OCI-M2 (cell line): ENCODE measurements at regions not wholly inside any gene's neighbourhood (a gene's known extent, or its start where the extent isn't known, plus 50 kb on each side); places are given as distances from the start of the nearest gene placed in this dataset.
"Not testable (repeated sequence)": the region's sequence is repeated elsewhere in the genome, so short reads cannot be mapped to it uniquely, and the experiment has no call there.

Experiments used
- DNase-seq: peaks from one replicate; lab custom pipeline; 2025; ENCODE audit not compliant: unreplicated experiment; lab: John Stamatoyannopoulos, UW

GRCh38 chr10:58068809-58069208 lies 198.9 kb downstream of the IPMK start:
- DNase-seq, result no peak

- DNase-seq, result no peak
These were observed 200.7 kb downstream of the IPMK start for GRCh38 chr10:58066979-58067378.

GRCh38 chr10:58066126-58066525 lies 201.6 kb downstream of the IPMK start:
- no peak for DNase-seq

- DNase-seq, result no peak
These were observed 202.2 kb downstream of the IPMK start for GRCh38 chr10:58065529-58065815.

GRCh38 chr10:58064714-58065528 lies 202.8 kb downstream of the IPMK start:
- DNase-seq, result no peak

GRCh38 chr10:58063861-58064480 lies 203.7 kb downstream of the IPMK start:
- no peak for DNase-seq

- not testable (repeated sequence) for DNase-seq
These were observed 209.0 kb downstream of the IPMK start for GRCh38 chr10:58058683-58059082.

- DNase-seq, result no peak
These were observed 212.8 kb downstream of the IPMK start for GRCh38 chr10:58054881-58055280.

- DNase-seq, result no peak
These were observed 214.9 kb downstream of the IPMK start for GRCh38 chr10:58052772-58053171.

GRCh38 chr10:58050575-58050974 lies 217.1 kb downstream of the IPMK start:
- no peak for DNase-seq

GRCh38 chr10:58048936-58049335 lies 218.8 kb downstream of the IPMK start:
- DNase-seq, result no peak

GRCh38 chr10:58044072-58044471 lies 223.6 kb downstream of the IPMK start:
- DNase-seq, result no peak

GRCh38 chr10:58041901-58042300 lies 225.8 kb downstream of the IPMK start:
- no peak for DNase-seq

- DNase-seq, result no peak
These were observed 237.5 kb downstream of the IPMK start for GRCh38 chr10:58030208-58030607.

- DNase-seq, result no peak
These were observed 238.9 kb downstream of the IPMK start for GRCh38 chr10:58028597-58029366.

GRCh38 chr10:58027426-58027825 lies 240.3 kb downstream of the IPMK start:
- no peak for DNase-seq

GRCh38 chr10:58026036-58026435 lies 241.7 kb downstream of the IPMK start:
- DNase-seq, result no peak

GRCh38 chr10:58023341-58024073 lies 244.2 kb downstream of the IPMK start:
- no peak for DNase-seq

- no peak for DNase-seq
These were observed 247.7 kb downstream of the IPMK start for GRCh38 chr10:58019863-58020537.

GRCh38 chr10:58017719-58018367 lies 249.9 kb downstream of the IPMK start:
- DNase-seq, result peak; percentile 3
